CD14-positive monocyte (primary cell): ENCODE measurements at regions not wholly inside any gene's neighbourhood (a gene's known extent, or its start where the extent isn't known, plus 50 kb on each side); places are given as distances from the start of the nearest gene placed in this dataset.
A peak's percentile ranks its signal among the peaks of the same experiment; 100 is the strongest.
"Not testable (repeated sequence)": the region's sequence is repeated elsewhere in the genome, so short reads cannot be mapped to it uniquely, and the experiment has no call there.

Source experiments
- DNase-seq, 3 donors: peaks; one replicate each; pipeline ENCODE4 v3.0.0-alpha.2; 2011 to 2022
- H2AFZ ChIP-seq: 2 replicates; pipeline ENCODE4 v1.6.0; 2012; ENCODE audit warnings: mild to moderate bottlenecking, low read depth, low read length, inconsistent platforms; ENCODE audit not compliant: insufficient read depth, poor library complexity, severe bottlenecking
- H3K27ac ChIP-seq, 2 donors: 1 replicate in 1 of 2; 2 replicates in 1 of 2; pipeline ENCODE4 v1.5.1; 2012 to 2013; ENCODE audit warnings: low read length in 2 of 2, control low read depth in 1 of 2, inconsistent platforms in 1 of 2, low read depth in 1 of 2, mild to moderate bottlenecking in 1 of 2
- H3K27me3 ChIP-seq, 2 donors: one replicate each; pipeline versions ENCODE4 v1.6.0 to v1.6.1; 2011 to 2013; ENCODE audit warnings: low read length in 2 of 2; ENCODE audit not compliant: control insufficient read depth in 2 of 2, insufficient read depth in 2 of 2
- H3K36me3 ChIP-seq, 2 donors: replicated peaks in 1 of 2; 1 replicate in 1 of 2; 2 replicates in 1 of 2; pipeline versions ENCODE4 v1.5.1 to v1.6.1; 2012 to 2013; ENCODE audit warnings: low read length in 2 of 2, control low read depth in 1 of 2, inconsistent platforms in 1 of 2, mild to moderate bottlenecking in 1 of 2; ENCODE audit not compliant: insufficient read depth in 2 of 2, control insufficient read depth in 1 of 2
- H3K4me1 ChIP-seq, 2 donors: 1 replicate in 1 of 2; 2 replicates in 1 of 2; pipeline versions ENCODE4 v1.5.1 to v1.6.1; 2012 to 2013; ENCODE audit warnings: low read length in 2 of 2, control low read depth in 1 of 2, inconsistent platforms in 1 of 2, mild to moderate bottlenecking in 1 of 2, moderate library complexity in 1 of 2; ENCODE audit not compliant: insufficient read depth in 2 of 2, control insufficient read depth in 1 of 2
- H3K4me2 ChIP-seq: replicated peaks from 2 replicates; pipeline ENCODE3; 2012; ENCODE audit warnings: low read length, moderate library complexity, mild to moderate bottlenecking; ENCODE audit not compliant: poor library complexity, severe bottlenecking; ENCODE audit errors: extremely low read depth
- H3K4me3 ChIP-seq, 3 experiments: fragments of 200-600 bp in 1 of 3; sonication (generic) in 1 of 3; replicated peaks in 1 of 3; 1 replicate in 2 of 3; 2 replicates in 1 of 3; pipeline ENCODE4 v1.5.1; 2011 to 2013; ENCODE audit warnings: low read length in 3 of 3, mild to moderate bottlenecking in 3 of 3, control low read depth in 2 of 3, low read depth in 2 of 3, inconsistent platforms in 1 of 3, moderate library complexity in 1 of 3
- H3K79me2 ChIP-seq: 2 replicates; pipeline ENCODE4 v1.6.0; 2012; ENCODE audit warnings: mild to moderate bottlenecking, control low read depth, inconsistent platforms, low read length, moderate library complexity; ENCODE audit not compliant: insufficient read depth
- H3K9ac ChIP-seq: 2 replicates; pipeline ENCODE4 v1.6.0; 2017; ENCODE audit warnings: low read length, mild to moderate bottlenecking; ENCODE audit not compliant: insufficient read depth, poor library complexity, severe bottlenecking
- H3K9me3 ChIP-seq, 2 donors: replicated peaks in 1 of 2; 1 replicate in 1 of 2; 2 replicates in 1 of 2; pipeline versions ENCODE4 v1.5.1 to v1.6.1; 2012 to 2013; ENCODE audit warnings: low read length in 2 of 2, control low read depth in 1 of 2; ENCODE audit not compliant: control insufficient read depth in 1 of 2, insufficient read depth in 1 of 2
- H4K20me1 ChIP-seq: 2 replicates; pipeline ENCODE4 v1.6.0; 2012; ENCODE audit warnings: mild to moderate bottlenecking, low read length, control low read depth, moderate library complexity; ENCODE audit not compliant: insufficient read depth
- H3K27ac Mint-ChIP-seq, 7 donors: one replicate each; pipeline ENCODE4 v1.8.0; 2020; ENCODE audit warnings: mild to moderate bottlenecking in 7 of 7, mixed read lengths in 7 of 7, moderate library complexity in 6 of 7, inconsistent platforms in 2 of 7
- H3K27me3 Mint-ChIP-seq, 3 donors: one replicate each; pipeline ENCODE4 v1.8.0; 2021 to 2022; ENCODE audit warnings: low read depth in 3 of 3, mild to moderate bottlenecking in 3 of 3, mixed read lengths in 3 of 3, moderate library complexity in 3 of 3, inconsistent platforms in 1 of 3
- H3K36me3 Mint-ChIP-seq, 2 donors: one replicate each; pipeline ENCODE4 v1.8.0; 2020; ENCODE audit warnings: mixed read lengths in 2 of 2, inconsistent platforms in 1 of 2, mild to moderate bottlenecking in 1 of 2
- H3K4me1 Mint-ChIP-seq: one replicate; pipeline ENCODE4 v1.8.0; 2020; ENCODE audit warnings: mild to moderate bottlenecking, mixed read lengths
- H3K4me3 Mint-ChIP-seq, 2 donors: one replicate each; pipeline ENCODE4 v1.8.0; 2020; ENCODE audit warnings: mild to moderate bottlenecking in 2 of 2, mixed read lengths in 2 of 2, moderate library complexity in 1 of 2
- H3K9me3 Mint-ChIP-seq, 7 donors: one replicate each; pipeline ENCODE4 v1.8.0; 2020 to 2022; ENCODE audit warnings: mixed read lengths in 7 of 7, mild to moderate bottlenecking in 6 of 7, moderate library complexity in 6 of 7, inconsistent platforms in 2 of 7
- CTCF ChIP-seq: fragments of 200-600 bp; IDR thresholded peaks from one replicate; pipeline ENCODE4 v1.8.0; 2022; ENCODE audit warnings: antibody characterized with exemption, mild to moderate bottlenecking
- WGBS: methylation state at CpG from one replicate; pipeline ENCODE4 v1.1.5; 2013; ENCODE audit warnings: missing lambda C conversion rate; ENCODE audit not compliant: insufficient coverage; 5-methylcytosine and 5-hydroxymethylcytosine counted together
- intact Hi-C, 2 donors: fragments of 100-400 bp; cut with micrococcal nuclease; formaldehyde crosslinking; loops; one replicate each; pipeline versions ENCODE4 v1.15.0 to v1.15.1; 2023

GRCh38 chr2:91974401-91975129, 2896.7 kb upstream of the TEKT4 start:
- Mint-ChIP-seq H3K27me3 (peaks cover 0 to 2% (median 0%) of the 10 kb centered on the region in 3 donors), H3K4me3 (no peak overlapping the region), H3K36me3 (no peaks in the 10 kb centered on the region), H3K4me1 (no peaks in the 10 kb centered on the region), H3K27ac (no peak overlapping the region), H3K9me3 (peaks cover 6 to 22% (median 14%) of the 10 kb centered on the region in 7 donors)
- no peak for DNase-seq
- Histone ChIP-seq H4K20me1 (no peaks in the 10 kb centered on the region), H3K27me3 (no peaks in the 10 kb centered on the region), H3K4me3 (no peak overlapping the region), H3K27ac (no peak overlapping the region), H3K9me3 (peaks cover 0 to 11% of the 10 kb centered on the region in 2 donors), H3K36me3 (no peaks in the 10 kb centered on the region), H3K4me2 (no peak overlapping the region), H3K4me1 (no peaks in the 10 kb centered on the region), H2AFZ (no peak overlapping the region), H3K9ac (no peak overlapping the region), H3K79me2 (no peaks in the 10 kb centered on the region)
- 46% methylated on average over 72 of the region's 80 CpGs for WGBS
- TF ChIP-seq CTCF: no peak
- intact Hi-C loops: no loop called here

- Histone ChIP-seq H3K27me3 (no peaks in the 10 kb centered on the region), H3K27ac (no peak overlapping the region), H3K9me3 (peaks cover 0 to 11% of the 10 kb centered on the region in 2 donors), H2AFZ (no peak overlapping the region), H3K9ac (no peak overlapping the region), H3K4me3 (no peak overlapping the region), H3K4me1 (no peaks in the 10 kb centered on the region), H3K36me3 (no peaks in the 10 kb centered on the region), H3K79me2 (no peaks in the 10 kb centered on the region), H4K20me1 (no peaks in the 10 kb centered on the region), H3K4me2 (no peak overlapping the region)
- 93% methylated on average over 3 of the region's 18 CpGs for WGBS
- Mint-ChIP-seq H3K27ac (no peak overlapping the region), H3K36me3 (no peaks in the 10 kb centered on the region), H3K4me1 (no peaks in the 10 kb centered on the region), H3K4me3 (no peak overlapping the region), H3K9me3 (peaks cover 6 to 22% (median 14%) of the 10 kb centered on the region in 7 donors), H3K27me3 (peaks cover 0 to 2% (median 0%) of the 10 kb centered on the region in 3 donors)
- no peak for TF ChIP-seq CTCF
- DNase-seq: no peak
- intact Hi-C loops: no loop called here
Observed at GRCh38 chr2:91975130-91975491, 2896.1 kb upstream of the TEKT4 start.

GRCh38 chr2:91981016-91981668, 2890.1 kb upstream of the TEKT4 start:
- peak overlapping the region in 1 of 7 donors; percentile 18 for H3K27ac Mint-ChIP-seq
- H3K36me3 Mint-ChIP-seq, H3K4me3 ChIP-seq, H3K4me2 ChIP-seq, H4K20me1 ChIP-seq, H2AFZ ChIP-seq, H3K36me3 ChIP-seq, H3K4me1 Mint-ChIP-seq, DNase-seq, H3K27ac ChIP-seq, H3K27me3 ChIP-seq, intact Hi-C loops, H3K9me3 ChIP-seq, H3K9ac ChIP-seq, H3K27me3 Mint-ChIP-seq, H3K4me1 ChIP-seq, H3K4me3 Mint-ChIP-seq, H3K79me2 ChIP-seq: not testable (repeated sequence)
- WGBS: 91% methylated on average over 7 of the region's 13 CpGs
- H3K9me3 Mint-ChIP-seq: peaks cover 2 to 26% (median 14%) of the 10 kb centered on the region in 7 donors
